Endothelial cell (in vitro differentiated cells): ENCODE measurements at regions not wholly inside any gene's neighbourhood (a gene's known extent, or its start where the extent isn't known, plus 50 kb on each side); places are given as distances from the start of the nearest gene placed in this dataset.

ENCODE experiments used
- DNase-seq: peaks from one replicate; pipeline ENCODE4 v3.0.0; 2021; ENCODE audit warnings: low spot score
- H3K27ac Mint-ChIP-seq: one replicate; pipeline ENCODE4 v1.8.0; 2021; ENCODE audit warnings: mixed read lengths, inconsistent platforms; ENCODE audit not compliant: unreplicated experiment
- H3K27me3 Mint-ChIP-seq: one replicate; pipeline ENCODE4 v1.8.0; 2021; ENCODE audit warnings: mild to moderate bottlenecking, moderate library complexity, mixed read lengths, inconsistent platforms; ENCODE audit not compliant: unreplicated experiment
- H3K36me3 Mint-ChIP-seq: one replicate; pipeline ENCODE4 v1.8.0; 2021; ENCODE audit warnings: mild to moderate bottlenecking, low read depth, mixed read lengths, inconsistent platforms; ENCODE audit not compliant: unreplicated experiment
- H3K4me1 Mint-ChIP-seq: one replicate; pipeline ENCODE4 v1.8.0; 2021; ENCODE audit warnings: mild to moderate bottlenecking, mixed read lengths, inconsistent platforms; ENCODE audit not compliant: unreplicated experiment
- H3K4me3 Mint-ChIP-seq: one replicate; pipeline ENCODE4 v1.8.0; 2021; ENCODE audit warnings: mild to moderate bottlenecking, mixed read lengths, inconsistent platforms; ENCODE audit not compliant: unreplicated experiment
- H3K9me3 Mint-ChIP-seq: one replicate; pipeline ENCODE4 v1.8.0; 2021; ENCODE audit warnings: mixed read lengths, inconsistent platforms; ENCODE audit not compliant: unreplicated experiment
- CTCF ChIP-seq: fragments of 200-600 bp; sonication (generic); IDR thresholded peaks from one replicate; pipeline ENCODE4 v1.5.0; 2021; ENCODE audit warnings: antibody characterized with exemption; ENCODE audit not compliant: unreplicated experiment

- Mint-ChIP-seq H3K36me3 (no peaks in the 10 kb centered on the region), H3K27ac (peak overlapping the region; percentile 26), H3K4me3 (no peak overlapping the region), H3K27me3 (peaks cover 2% of the 10 kb centered on the region), H3K9me3 (no peaks in the 10 kb centered on the region), H3K4me1 (no peaks in the 10 kb centered on the region)
- no peak for DNase-seq
- TF ChIP-seq CTCF = no peak
These were observed 206.5 kb upstream of the PDE5A start for GRCh38 chr4:119834906-119835612.

- Mint-ChIP-seq H3K27me3 (peaks cover 3% of the 10 kb centered on the region), H3K36me3 (no peaks in the 10 kb centered on the region), H3K4me1 (no peaks in the 10 kb centered on the region), H3K9me3 (no peaks in the 10 kb centered on the region), H3K4me3 (no peak overlapping the region), H3K27ac (no peak overlapping the region)
- no peak for DNase-seq
- no peak for TF ChIP-seq CTCF
These were observed 205.0 kb upstream of the PDE5A start for GRCh38 chr4:119833611-119834010.

- Mint-ChIP-seq H3K9me3 (no peaks in the 10 kb centered on the region), H3K27ac (no peak overlapping the region), H3K27me3 (peaks cover 4% of the 10 kb centered on the region), H3K4me3 (no peak overlapping the region), H3K36me3 (no peaks in the 10 kb centered on the region), H3K4me1 (no peaks in the 10 kb centered on the region)
- TF ChIP-seq CTCF = no peak
- DNase-seq = no peak
These were observed 204.2 kb upstream of the PDE5A start for GRCh38 chr4:119832776-119833175.

- H3K4me3 Mint-ChIP-seq = no peak overlapping the region
- no peaks in the 10 kb centered on the region for H3K9me3 Mint-ChIP-seq
- no peaks in the 10 kb centered on the region for H3K4me1 Mint-ChIP-seq
- no peak for TF ChIP-seq CTCF
- H3K27ac Mint-ChIP-seq = no peak overlapping the region
- DNase-seq = no peak
- H3K36me3 Mint-ChIP-seq = no peaks in the 10 kb centered on the region
- peaks cover 2% of the 10 kb centered on the region for H3K27me3 Mint-ChIP-seq
These were observed 200.7 kb upstream of the PDE5A start for GRCh38 chr4:119829326-119829725.

- Mint-ChIP-seq H3K27ac (no peak overlapping the region), H3K4me3 (no peak overlapping the region), H3K9me3 (no peaks in the 10 kb centered on the region), H3K27me3 (peaks cover 2% of the 10 kb centered on the region), H3K4me1 (no peaks in the 10 kb centered on the region), H3K36me3 (no peaks in the 10 kb centered on the region)
- no peak for DNase-seq
- TF ChIP-seq CTCF = no peak
These were observed 197.1 kb upstream of the PDE5A start for GRCh38 chr4:119825696-119826095.
